ENCODE measurements at regions not wholly inside any gene's neighbourhood (a gene's known extent, or its start where the extent isn't known, plus 50 kb on each side); places are given as distances from the start of the nearest gene placed in this dataset.

DNA sequence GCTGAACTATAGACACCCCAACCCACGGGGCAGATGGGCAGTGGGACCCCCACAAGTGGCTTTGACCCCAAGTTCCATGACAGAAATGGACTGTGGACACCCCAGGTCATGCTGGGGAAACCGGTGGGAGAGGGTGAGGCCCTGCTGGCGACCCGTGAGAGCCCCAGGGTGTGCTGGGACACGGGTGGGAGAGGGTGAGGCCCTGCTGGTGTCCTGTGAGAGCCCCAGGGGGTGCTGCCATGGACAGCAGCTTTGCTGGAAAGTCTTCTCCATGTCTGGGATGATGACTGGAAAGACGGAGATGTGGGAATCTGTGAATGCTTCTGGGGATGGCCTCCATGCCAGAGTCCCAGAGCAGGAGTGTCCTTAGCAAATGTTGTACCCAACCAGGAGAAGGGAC lies 148.4 kb downstream of the URI1 start (continued):
- TF ChIP-seq EZH2 (IDR thresholded peaks at IDR 0.05), result no peak
- no peak for TF ChIP-seq CBX3 (IDR thresholded peaks at IDR 0.05; ENCODE audit: low read depth)

DNA sequence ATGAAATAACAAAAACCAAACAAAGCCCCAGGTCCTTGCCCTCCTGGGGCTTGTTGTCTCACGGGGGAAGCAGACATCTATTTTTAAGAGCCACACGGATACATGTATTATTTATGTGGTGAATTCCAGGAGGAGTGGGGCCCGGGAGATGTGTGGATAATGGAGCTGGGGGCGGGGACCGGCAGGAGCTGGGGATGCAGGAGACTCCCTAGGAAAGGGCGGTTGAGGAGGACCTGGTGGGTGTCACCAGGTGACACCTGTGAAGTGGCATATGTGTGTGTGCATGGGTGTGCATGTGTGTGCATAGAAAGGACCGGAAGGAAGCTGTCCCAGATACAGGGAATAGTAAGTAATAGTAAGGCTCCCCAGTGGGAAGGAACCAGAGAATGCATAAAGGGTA lies 148.9 kb downstream of the URI1 start:
- no TSS peak for BruUV-seq (replicated peaks)
- no peak for TF ChIP-seq SRF (IDR thresholded peaks at IDR 0.05; ENCODE audit: low read depth)
- no peak for TF ChIP-seq SP1 (IDR thresholded peaks at IDR 0.05; ENCODE audit: low read depth)

DNA sequence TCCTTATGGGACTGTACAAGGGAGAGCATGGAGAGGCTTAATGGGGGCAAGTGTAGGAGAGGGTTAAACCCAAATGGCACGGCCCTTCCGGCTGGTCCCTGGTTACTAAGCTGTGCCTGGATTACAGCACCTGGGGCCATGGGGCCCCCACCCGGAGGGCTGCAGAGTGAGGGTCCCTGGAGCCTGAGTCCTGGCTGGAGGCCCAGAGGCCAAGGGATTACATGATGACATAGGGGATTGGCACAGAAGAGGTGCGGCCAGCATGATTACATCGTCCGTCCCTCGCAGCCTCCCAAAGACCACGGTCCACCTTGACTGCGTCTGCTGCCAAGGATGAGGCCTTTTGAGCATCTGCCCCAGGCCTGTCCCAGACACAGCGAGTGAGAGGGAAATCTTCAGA lies 149.4 kb downstream of the URI1 start:
- no TSS peak for BruUV-seq (replicated peaks)
- no peaks in the 10 kb centered on the region for H3K36me3 ChIP-seq (ENCODE audit: control insufficient read depth in 1 of 2, insufficient read depth in 2 of 2, low read length in 2 of 2)
- ChIA-PET POLR2A (no interaction called here), CTCF (no interaction called here), RAD21 (ENCODE audit: low non-redundant PET in 1 of 2, low total read pairs in 2 of 2, uncharacterized antibody in 2 of 2, unreplicated experiment in 2 of 2) (no interaction called here)
- H3K4me2 ChIP-seq (ENCODE audit: low read length), result no peak overlapping the region
- no peaks in the 10 kb centered on the region for H3K9me2 ChIP-seq (ENCODE audit: insufficient read depth)
- intact Hi-C loops (cut with micrococcal nuclease), result no loop called here
- no peaks in the 10 kb centered on the region for H3K4me1 ChIP-seq (ENCODE audit: control insufficient read depth in 1 of 2, insufficient read depth in 2 of 2, low read length in 2 of 2)
- DNase-seq (ENCODE audit: low read depth, low spot score) (no peak), ATAC-seq (no peak)
- H3K9ac ChIP-seq (ENCODE audit: low read length), result no peak overlapping the region
- H4K20me1 ChIP-seq (ENCODE audit: insufficient read depth), result no peaks in the 10 kb centered on the region
- H2AFZ ChIP-seq (ENCODE audit: low read depth, low read length, poor library complexity, severe bottlenecking), result no peak overlapping the region
- H3K79me2 ChIP-seq (ENCODE audit: insufficient read depth, low read length), result no peaks in the 10 kb centered on the region
- H3K27ac ChIP-seq (ENCODE audit: low read depth, low read length), result no peak overlapping the region
- no peak overlapping the region for H3K4me3 ChIP-seq (replicated peaks in 1 of 2; ENCODE audit: low read depth in 1 of 2, low read length in 2 of 2)
- H3K9me3 ChIP-seq (ENCODE audit: control insufficient read depth in 1 of 2, insufficient read depth in 1 of 2, low read depth in 1 of 2, low read length in 2 of 2), result no peaks in the 10 kb centered on the region
- no peaks in the 10 kb centered on the region for H3K27me3 ChIP-seq (ENCODE audit: insufficient read depth, low read length)
- no peak for TF ChIP-seq ZNF274 (IDR thresholded peaks at IDR 0.05; ENCODE audit: low read depth, low read length)
- TF ChIP-seq, protein P1, sequence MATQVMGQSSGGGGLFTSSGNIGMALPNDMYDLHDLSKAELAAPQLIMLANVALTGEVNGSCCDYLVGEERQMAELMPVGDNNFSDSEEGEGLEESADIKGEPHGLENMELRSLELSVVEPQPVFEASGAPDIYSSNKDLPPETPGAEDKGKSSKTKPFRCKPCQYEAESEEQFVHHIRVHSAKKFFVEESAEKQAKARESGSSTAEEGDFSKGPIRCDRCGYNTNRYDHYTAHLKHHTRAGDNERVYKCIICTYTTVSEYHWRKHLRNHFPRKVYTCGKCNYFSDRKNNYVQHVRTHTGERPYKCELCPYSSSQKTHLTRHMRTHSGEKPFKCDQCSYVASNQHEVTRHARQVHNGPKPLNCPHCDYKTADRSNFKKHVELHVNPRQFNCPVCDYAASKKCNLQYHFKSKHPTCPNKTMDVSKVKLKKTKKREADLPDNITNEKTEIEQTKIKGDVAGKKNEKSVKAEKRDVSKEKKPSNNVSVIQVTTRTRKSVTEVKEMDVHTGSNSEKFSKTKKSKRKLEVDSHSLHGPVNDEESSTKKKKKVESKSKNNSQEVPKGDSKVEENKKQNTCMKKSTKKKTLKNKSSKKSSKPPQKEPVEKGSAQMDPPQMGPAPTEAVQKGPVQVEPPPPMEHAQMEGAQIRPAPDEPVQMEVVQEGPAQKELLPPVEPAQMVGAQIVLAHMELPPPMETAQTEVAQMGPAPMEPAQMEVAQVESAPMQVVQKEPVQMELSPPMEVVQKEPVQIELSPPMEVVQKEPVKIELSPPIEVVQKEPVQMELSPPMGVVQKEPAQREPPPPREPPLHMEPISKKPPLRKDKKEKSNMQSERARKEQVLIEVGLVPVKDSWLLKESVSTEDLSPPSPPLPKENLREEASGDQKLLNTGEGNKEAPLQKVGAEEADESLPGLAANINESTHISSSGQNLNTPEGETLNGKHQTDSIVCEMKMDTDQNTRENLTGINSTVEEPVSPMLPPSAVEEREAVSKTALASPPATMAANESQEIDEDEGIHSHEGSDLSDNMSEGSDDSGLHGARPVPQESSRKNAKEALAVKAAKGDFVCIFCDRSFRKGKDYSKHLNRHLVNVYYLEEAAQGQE (IDR thresholded peaks at IDR 0.05; ENCODE audit: low read depth), result no peak
- no peak for TF ChIP-seq POLR2A (IDR thresholded peaks at IDR 0.05; ENCODE audit: borderline replicate concordance, extremely low read depth, insufficient read depth, insufficient read length)
- TF ChIP-seq SIN3A (IDR thresholded peaks at IDR 0.05; ENCODE audit: low read depth), result no peak
- TF ChIP-seq, protein P2, sequence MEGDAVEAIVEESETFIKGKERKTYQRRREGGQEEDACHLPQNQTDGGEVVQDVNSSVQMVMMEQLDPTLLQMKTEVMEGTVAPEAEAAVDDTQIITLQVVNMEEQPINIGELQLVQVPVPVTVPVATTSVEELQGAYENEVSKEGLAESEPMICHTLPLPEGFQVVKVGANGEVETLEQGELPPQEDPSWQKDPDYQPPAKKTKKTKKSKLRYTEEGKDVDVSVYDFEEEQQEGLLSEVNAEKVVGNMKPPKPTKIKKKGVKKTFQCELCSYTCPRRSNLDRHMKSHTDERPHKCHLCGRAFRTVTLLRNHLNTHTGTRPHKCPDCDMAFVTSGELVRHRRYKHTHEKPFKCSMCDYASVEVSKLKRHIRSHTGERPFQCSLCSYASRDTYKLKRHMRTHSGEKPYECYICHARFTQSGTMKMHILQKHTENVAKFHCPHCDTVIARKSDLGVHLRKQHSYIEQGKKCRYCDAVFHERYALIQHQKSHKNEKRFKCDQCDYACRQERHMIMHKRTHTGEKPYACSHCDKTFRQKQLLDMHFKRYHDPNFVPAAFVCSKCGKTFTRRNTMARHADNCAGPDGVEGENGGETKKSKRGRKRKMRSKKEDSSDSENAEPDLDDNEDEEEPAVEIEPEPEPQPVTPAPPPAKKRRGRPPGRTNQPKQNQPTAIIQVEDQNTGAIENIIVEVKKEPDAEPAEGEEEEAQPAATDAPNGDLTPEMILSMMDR (IDR thresholded peaks at IDR 0.05 in 2 of 3, conservative IDR thresholded peaks at IDR 0.05 in 1 of 3; ENCODE audit: borderline replicate concordance in 1 of 3, insufficient read depth in 1 of 3, low read depth in 2 of 3, low read length in 2 of 3), result no peak
- no peak for TF ChIP-seq EGR1 (IDR thresholded peaks at IDR 0.05; ENCODE audit: low read depth)
- no peak for TF ChIP-seq SP1 (IDR thresholded peaks at IDR 0.05; ENCODE audit: low read depth)
- no peak for TF ChIP-seq JUND (IDR thresholded peaks at IDR 0.05)
- no peak for TF ChIP-seq ZFX (IDR thresholded peaks at IDR 0.05)
- TF ChIP-seq, protein P3, sequence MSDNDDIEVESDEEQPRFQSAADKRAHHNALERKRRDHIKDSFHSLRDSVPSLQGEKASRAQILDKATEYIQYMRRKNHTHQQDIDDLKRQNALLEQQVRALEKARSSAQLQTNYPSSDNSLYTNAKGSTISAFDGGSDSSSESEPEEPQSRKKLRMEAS (IDR thresholded peaks at IDR 0.05), result no peak
- no peak for TF ChIP-seq CEBPB (IDR thresholded peaks at IDR 0.05; ENCODE audit: low read depth)
- TF ChIP-seq POLR2AphosphoS5 (IDR thresholded peaks at IDR 0.05; ENCODE audit: low read depth, low read length), result no peak
- TF ChIP-seq YY1 (IDR thresholded peaks at IDR 0.05; ENCODE audit: extremely low read depth, insufficient replicate concordance, low read depth, low read length), result no peak
- no peak for TF ChIP-seq EZH2 (IDR thresholded peaks at IDR 0.05)

More for the DNA sequence above, 148.9 kb downstream of the URI1 start:
- no peak overlapping the region for H3K9ac ChIP-seq (ENCODE audit: low read length)
- H3K36me3 ChIP-seq (ENCODE audit: control insufficient read depth in 1 of 2, insufficient read depth in 2 of 2, low read length in 2 of 2), result no peaks in the 10 kb centered on the region
- DNase-seq (ENCODE audit: low read depth, low spot score) (no peak), ATAC-seq (no peak)
- CTCF ChIA-PET, result no interaction called here
- no peak overlapping the region for H2AFZ ChIP-seq (ENCODE audit: low read depth, low read length, poor library complexity, severe bottlenecking)
- no peaks in the 10 kb centered on the region for H3K79me2 ChIP-seq (ENCODE audit: insufficient read depth, low read length)
- H3K9me3 ChIP-seq (ENCODE audit: control insufficient read depth in 1 of 2, insufficient read depth in 1 of 2, low read depth in 1 of 2, low read length in 2 of 2), result no peaks in the 10 kb centered on the region
- no peak overlapping the region for H3K27ac ChIP-seq (ENCODE audit: low read depth, low read length)
- H3K9me2 ChIP-seq (ENCODE audit: insufficient read depth), result no peaks in the 10 kb centered on the region
- no peak overlapping the region for H3K4me3 ChIP-seq (replicated peaks in 1 of 2; ENCODE audit: low read depth in 1 of 2, low read length in 2 of 2)
- H3K27me3 ChIP-seq (ENCODE audit: insufficient read depth, low read length), result no peaks in the 10 kb centered on the region
- intact Hi-C loops (cut with micrococcal nuclease), result no loop called here
- H3K4me1 ChIP-seq (ENCODE audit: control insufficient read depth in 1 of 2, insufficient read depth in 2 of 2, low read length in 2 of 2), result no peaks in the 10 kb centered on the region
- H3K4me2 ChIP-seq (ENCODE audit: low read length), result no peak overlapping the region
- POLR2A ChIA-PET, result no interaction called here
- RAD21 ChIA-PET (ENCODE audit: low non-redundant PET in 1 of 2, low total read pairs in 2 of 2, uncharacterized antibody in 2 of 2, unreplicated experiment in 2 of 2), result no interaction called here
- no peaks in the 10 kb centered on the region for H4K20me1 ChIP-seq (ENCODE audit: insufficient read depth)
